AG04449 (cell line): ENCODE measurements at regions not wholly inside any gene's neighbourhood (a gene's known extent, or its start where the extent isn't known, plus 50 kb on each side); places are given as distances from the start of the nearest gene placed in this dataset.

Source experiments
- CTCF ChIA-PET: fragments of 350-600 bp; formaldehyde crosslinking; extraction: SDS; loops from one replicate; lab custom pipeline; 2021; ENCODE audit warnings: antibody characterized with exemption; lab: Yijun Ruan, JAX
- POLR2A ChIA-PET: fragments of 400-600, 350-600 bp; formaldehyde crosslinking; extraction: SDS; loops from one replicate; lab custom pipeline; 2020; ENCODE audit warnings: antibody characterized with exemption, inconsistent platforms; lab: Yijun Ruan, JAX
- DNase-seq: peaks from one replicate; pipeline ENCODE4 v3.0.0-alpha.2; 2010; ENCODE audit warnings: low read depth, low spot score
- H3K4me3 ChIP-seq: 2 replicates; pipeline ENCODE4 v1.5.1; 2011; ENCODE audit warnings: low read depth, mild to moderate bottlenecking, control low read depth, low read length
- TF ChIP-seq, protein P1 (sequence below): IDR thresholded peaks from one replicate; pipeline ENCODE4 v1.5.1; 2011; ENCODE audit warnings: mild to moderate bottlenecking, moderate library complexity, low read length, control low read depth, inconsistent platforms; ENCODE audit not compliant: insufficient read depth; ENCODE audit errors: missing control alignments

DNA sequence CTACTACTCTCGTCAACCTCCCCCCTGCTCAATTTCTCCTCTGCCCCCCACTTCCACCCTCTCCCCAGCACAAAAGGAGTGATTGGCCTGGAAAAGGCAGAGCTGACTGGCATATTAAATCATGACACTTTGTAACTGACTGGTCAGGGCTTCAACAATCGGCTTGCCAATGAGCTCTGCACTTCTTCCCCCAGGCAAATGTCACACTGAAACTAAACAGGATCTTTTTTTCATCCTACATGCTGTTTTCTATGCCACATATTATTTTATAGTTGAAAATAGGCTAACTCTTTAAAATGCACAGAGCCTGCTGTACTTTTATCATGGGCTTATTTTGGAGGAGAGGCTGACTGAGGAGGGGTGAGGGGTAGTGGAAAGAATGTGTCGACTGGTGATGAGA is 295.2 kb downstream of the TCF7L2 start:
- ChIA-PET POLR2A (no interaction called here), CTCF (no interaction called here)
- TF ChIP-seq, protein P1, sequence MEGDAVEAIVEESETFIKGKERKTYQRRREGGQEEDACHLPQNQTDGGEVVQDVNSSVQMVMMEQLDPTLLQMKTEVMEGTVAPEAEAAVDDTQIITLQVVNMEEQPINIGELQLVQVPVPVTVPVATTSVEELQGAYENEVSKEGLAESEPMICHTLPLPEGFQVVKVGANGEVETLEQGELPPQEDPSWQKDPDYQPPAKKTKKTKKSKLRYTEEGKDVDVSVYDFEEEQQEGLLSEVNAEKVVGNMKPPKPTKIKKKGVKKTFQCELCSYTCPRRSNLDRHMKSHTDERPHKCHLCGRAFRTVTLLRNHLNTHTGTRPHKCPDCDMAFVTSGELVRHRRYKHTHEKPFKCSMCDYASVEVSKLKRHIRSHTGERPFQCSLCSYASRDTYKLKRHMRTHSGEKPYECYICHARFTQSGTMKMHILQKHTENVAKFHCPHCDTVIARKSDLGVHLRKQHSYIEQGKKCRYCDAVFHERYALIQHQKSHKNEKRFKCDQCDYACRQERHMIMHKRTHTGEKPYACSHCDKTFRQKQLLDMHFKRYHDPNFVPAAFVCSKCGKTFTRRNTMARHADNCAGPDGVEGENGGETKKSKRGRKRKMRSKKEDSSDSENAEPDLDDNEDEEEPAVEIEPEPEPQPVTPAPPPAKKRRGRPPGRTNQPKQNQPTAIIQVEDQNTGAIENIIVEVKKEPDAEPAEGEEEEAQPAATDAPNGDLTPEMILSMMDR: no peak
- no peak for DNase-seq
- H3K4me3 ChIP-seq: no peak overlapping the region

DNA sequence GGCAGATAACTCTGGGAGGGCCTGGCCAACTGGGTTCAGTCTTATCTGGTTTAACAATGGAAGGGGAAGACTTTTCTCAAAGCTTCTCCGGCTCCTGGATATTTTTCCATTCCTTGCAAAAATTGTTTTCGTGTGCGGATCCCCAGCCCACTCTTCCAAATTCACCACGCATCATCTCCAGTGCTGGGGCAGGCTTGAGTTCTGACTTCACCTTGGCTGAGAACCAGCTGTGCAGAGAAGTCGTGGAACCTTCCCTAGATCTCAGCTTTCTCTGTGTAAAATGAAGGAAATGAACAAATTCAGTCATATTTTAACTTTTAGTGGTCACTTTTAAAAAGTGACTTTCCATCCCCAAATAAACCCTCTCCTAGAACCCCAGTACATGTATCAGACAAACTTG is 297.0 kb downstream of the TCF7L2 start:
- H3K4me3 ChIP-seq: no peak overlapping the region
- TF ChIP-seq, protein P1: no peak
- ChIA-PET CTCF (interaction anchor here (0.6 kb wide), 1 partner anchor 10 kb away, joined by 3 read pairs; no protein-coding TSS in a partner anchor), POLR2A (no interaction called here)
- DNase-seq: no peak

DNA sequence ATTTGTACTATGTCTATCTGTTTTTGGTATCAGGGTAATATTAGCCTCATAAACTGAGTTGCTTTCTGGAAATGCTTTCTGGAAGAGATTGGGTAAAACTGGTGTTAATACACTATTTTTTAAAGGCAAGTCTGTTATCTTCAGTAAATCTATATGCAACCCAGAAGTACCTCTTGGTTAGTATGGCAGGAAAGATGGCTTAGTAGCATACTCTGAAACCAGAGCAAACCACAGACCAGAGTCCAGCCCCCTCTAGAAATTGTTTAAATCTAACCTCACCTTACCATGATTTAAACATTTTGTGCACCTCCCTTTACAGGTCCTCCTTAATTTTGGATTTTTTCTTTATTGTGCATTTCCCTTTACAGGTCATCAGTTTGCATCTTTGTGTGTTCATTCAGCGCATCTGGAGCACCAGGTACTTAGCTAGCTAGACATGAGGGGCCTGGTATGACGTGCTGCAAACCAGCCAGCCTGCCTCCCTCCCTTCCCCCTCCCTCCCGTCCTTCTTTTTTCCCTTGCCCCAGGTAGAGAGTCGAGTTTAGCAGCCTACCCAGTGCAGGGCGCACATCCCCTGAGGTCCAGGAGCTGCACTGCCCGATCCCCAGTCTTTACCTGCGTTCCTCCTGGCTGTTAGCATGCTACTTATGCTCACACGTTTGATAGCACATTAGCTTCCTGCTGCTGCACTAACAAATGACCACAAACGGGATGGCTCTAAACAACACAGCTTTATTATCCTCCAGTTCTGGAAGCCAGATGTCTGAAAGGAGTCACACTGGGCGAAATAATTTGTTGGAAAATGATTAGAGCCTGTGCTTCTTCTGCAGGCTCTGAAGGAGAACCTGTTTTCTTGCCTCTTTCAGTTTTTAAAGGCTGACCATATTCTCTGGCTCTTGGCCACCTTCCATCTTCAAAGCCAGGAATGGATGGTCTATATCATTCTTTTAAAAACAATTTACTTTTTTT is 299.9 kb upstream of the HABP2 start:
- H3K4me3 ChIP-seq: no peak overlapping the region
- no peak for DNase-seq
- TF ChIP-seq, protein P1: no peak
- POLR2A ChIA-PET: no interaction called here
- CTCF ChIA-PET: no interaction called here

DNA sequence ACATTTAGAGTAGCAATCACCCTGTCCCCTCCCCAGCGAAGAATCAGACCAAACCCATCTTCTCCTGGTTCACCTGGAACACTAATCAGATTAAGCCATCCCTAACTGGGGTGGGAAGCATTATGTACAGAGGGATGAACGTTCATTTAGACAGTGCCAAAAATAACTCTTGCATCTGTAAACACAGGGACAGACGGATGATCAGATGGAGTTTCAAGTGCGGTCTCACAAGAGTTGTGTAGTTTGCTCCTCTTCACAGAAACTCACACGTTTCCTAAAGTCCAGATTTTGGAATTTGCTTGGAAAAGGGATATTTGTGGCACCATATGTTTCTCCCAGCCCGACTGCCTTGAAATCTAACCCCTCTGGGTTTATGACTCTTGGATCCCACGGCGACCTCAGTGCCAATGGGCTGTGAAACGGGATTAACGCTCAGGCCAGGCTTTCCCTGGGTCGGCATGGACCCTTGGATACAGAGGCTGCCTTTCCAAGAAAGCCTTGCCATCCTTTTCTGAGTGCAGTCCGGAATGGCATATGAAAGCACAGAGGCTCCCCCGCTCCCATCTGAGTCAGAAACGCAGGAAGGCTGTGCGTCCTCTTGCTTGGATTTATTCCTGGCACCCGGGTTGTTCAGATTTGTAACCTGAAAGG is 293.2 kb upstream of the HABP2 start:
- CTCF ChIA-PET: no interaction called here
- POLR2A ChIA-PET: no interaction called here
- H3K4me3 ChIP-seq: no peak overlapping the region
- TF ChIP-seq, protein P1: no peak
- no peak for DNase-seq

DNA sequence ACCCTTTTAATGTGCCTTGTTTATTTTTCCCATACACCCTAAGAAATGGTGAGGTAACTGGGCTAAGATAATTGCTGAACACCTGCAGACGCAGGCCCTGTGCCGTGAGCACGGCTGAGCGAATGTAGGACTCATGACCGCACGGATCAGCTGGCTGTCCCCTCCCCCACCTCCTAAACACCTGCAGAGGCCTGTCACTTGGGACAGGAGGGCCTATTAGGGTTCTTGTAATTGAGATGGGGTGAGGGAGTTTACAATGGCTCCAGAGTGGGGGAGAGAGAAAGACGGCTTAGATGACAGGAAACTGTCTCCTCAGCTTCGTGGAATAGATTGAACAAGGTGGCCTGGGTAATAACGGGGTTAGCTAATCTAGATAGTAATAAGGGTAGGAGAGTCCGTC is 291.7 kb upstream of the HABP2 start:
- POLR2A ChIA-PET: no interaction called here
- CTCF ChIA-PET: no interaction called here
- DNase-seq: no peak

More for the DNA sequence above, 291.7 kb upstream of the HABP2 start:
- TF ChIP-seq, protein P1: no peak
- no peak overlapping the region for H3K4me3 ChIP-seq
